ENCODE measurements at regions not wholly inside any gene's neighbourhood (a gene's known extent, or its start where the extent isn't known, plus 50 kb on each side); places are given as distances from the start of the nearest gene placed in this dataset.

GRCh38 chr16:17947637-17948036 is 388.9 kb downstream of the NPIPA8 start:
- TF ChIP-seq GATA2 (IDR thresholded peaks at IDR 0.05; ENCODE audit: low read depth, low read length) (no peak), GATA3 (IDR thresholded peaks at IDR 0.05; ENCODE audit: low read depth, low read length) (no peak)
